Activated naive CD4-positive, alpha-beta T cell treated with Interleukin-2 at 50 U/mL for 16 hours (primary cell): ENCODE measurements at regions not wholly inside any gene's neighbourhood (a gene's known extent, or its start where the extent isn't known, plus 50 kb on each side); places are given as distances from the start of the nearest gene placed in this dataset.
A peak's percentile ranks its signal among the peaks of the same experiment; 100 is the strongest.
"Not testable (repeated sequence)": the region's sequence is repeated elsewhere in the genome, so short reads cannot be mapped to it uniquely, and the experiment has no call there.

Experiments
- DNase-seq: peaks from one replicate; pipeline ENCODE4 v3.0.0-alpha.2; 2020

DNA sequence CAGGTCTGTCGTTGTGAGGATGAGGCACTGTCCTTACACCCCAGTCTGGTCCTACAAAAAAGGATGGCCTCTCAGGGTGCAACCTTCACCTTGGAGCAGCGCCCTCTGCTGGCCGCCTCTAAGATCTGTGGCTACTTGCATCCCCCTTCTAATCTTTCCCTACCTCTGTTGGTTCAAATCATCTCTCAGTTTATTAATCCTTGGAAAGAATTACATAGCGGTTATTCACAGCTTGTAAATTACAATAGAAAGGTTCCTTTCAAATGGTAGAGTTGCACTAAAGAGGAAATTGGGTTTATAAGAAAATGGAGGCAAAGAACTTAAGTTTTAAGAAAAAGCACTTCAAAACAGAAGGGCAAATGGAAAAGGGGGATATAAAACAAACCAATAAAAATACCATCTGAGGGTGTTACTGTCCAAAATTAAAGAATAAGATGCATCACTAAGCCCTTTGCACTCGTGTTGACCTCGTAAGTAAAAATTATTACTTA, 102.0 kb upstream of the PLEKHM1 start:
- DNase-seq = peak; percentile 84

DNA sequence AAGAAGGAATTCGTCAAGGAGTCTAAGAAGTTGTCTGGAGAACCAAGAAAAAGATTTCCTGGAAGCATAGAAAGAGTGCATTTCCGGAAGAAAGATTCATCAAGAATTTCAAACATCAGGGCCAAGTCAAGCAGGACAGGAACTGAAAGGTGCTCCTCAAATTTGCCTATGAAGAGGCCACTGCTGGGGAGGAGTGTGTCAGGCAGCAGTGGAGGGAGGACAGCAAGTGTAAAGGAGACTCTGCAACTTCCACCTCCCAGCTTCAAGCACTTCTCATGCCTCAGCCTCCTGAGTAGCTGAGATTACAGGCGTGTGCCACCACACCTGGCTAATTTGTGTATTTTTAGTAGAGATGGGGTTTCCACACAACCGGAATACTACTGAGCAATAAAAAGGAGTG, 105.8 kb upstream of the PLEKHM1 start:
- DNase-seq = not testable (repeated sequence)

DNA sequence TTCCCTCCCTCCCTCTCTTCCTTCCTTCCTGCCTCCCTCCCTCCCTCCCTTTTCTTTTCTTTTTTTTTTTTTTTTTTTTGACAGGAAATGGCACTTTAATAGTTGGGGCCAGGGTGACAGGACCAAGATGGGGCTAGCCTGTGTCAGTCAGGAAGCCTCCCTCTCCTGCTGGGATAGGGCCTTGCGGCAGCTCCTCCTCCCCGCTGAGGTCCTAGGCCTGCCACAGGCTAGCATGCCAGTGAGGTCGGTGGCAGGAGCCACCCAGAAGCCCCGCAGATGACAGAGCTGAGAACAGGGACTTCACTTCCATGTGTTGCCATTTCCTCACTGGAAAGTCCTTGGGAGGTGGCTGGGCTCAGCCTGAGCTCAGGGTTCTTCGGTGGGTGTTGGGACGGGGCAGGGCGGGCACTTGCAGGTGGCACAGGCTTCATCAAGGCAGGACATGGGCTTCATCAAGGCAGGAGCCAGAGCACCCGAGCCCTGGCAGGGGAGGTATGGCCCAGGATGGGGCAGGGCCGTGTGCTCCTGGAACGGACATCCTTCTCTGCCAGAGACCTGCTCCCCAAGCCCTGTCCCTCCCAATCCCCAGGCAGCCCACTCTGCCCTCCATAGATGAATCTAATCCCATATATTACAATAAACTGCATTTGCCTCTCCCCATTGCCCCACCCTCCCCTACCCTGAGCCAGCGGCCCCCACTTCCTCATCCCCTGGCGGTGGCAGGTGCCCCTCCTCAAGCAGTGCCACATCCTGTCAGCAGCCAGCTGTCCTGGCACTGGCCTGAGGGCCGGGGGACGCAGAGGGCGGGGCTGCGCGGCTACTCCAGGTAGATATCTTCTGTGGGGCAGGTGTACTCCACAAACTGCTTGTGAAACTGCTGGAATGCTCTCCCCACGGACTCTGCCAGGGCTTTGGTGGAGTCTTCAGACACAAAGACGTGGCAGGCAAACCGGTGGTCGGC, 109.8 kb upstream of the PLEKHM1 start:
- not testable (repeated sequence) for DNase-seq

DNA sequence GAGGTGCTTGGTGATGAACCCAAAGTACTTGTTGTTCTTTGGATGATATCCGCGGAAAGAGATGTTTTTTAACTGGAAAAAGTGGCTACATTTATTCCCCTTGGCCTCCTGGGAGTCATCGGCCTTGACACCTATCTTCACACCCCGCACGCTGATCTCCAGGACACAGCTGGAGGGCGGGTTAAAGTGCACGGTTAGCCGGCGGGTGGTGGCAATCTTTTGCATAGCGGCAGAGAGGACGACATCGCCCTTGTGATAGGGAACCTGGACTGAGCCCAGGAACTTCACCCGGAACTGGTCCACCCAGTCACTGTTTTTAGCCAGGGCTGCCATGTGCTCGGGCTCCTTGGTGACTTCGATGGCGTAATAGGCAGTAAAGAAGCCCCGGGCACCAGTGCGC, 110.5 kb upstream of the PLEKHM1 start:
- DNase-seq = not testable (repeated sequence)

DNA sequence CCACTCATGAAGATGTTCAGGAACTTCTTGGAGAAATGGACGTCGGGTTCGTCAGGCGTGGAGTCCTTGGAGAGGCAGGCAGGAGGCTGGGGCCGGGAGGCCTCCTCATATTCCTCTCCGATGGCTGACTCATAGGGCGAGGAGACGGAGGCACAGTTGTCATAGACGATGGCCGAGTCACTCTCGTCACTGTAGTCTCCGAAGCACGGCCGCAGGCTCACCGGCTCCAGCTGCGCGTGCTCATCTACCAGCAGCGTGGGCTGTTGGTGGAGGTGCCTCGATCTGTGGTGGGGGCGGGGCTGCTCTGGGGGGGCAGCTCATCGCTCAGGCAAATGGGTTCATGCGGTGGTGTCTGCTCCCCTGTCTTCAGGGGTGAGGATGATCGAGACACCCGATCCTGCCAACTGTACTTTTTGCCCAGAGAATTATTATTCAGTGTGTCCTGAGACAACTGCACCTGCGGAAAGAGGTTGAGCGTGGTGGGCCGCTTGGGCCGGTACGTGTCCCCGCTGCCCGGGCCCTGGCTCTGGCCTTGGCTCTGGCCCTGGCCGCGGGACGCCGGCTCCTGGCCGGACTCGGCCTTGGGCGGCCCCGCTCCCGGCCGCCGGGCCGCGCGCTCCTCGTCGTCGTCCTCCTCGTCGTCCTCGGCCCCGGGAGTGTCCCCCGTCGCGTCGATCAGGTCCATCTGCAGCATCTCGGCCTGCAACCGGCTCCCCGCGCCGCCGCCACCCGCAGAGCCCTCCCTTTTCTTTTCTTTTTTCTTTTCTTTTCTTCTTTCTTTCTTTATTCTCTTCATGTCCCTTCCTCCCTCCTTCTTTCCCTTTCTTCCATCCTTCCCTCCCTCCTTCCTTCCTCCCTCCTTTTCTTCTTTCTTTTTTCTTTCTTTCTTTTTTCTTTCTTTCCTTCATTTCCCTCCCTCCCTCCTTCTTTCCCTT, 111.4 kb upstream of the PLEKHM1 start:
- not testable (repeated sequence) for DNase-seq

DNA sequence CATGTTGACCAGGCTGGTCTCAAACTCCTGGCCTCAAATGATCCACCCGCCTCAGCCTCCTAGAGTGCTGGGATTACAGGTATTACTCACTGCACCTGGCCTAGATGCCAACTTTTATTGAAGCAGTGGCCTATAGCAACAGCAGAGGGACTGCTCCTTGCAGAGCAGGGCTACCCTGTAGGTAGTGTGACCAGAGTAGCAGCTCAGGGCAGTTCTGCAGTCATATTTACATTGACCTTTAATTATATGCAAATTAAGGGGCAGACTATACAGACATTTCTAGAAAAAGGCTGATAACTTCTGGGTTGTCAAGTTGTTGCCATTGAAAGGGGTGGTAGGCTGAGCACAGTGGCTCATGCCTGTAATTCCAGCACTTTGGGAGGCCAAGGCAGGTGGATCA, 115.2 kb upstream of the PLEKHM1 start:
- not testable (repeated sequence) for DNase-seq

DNA sequence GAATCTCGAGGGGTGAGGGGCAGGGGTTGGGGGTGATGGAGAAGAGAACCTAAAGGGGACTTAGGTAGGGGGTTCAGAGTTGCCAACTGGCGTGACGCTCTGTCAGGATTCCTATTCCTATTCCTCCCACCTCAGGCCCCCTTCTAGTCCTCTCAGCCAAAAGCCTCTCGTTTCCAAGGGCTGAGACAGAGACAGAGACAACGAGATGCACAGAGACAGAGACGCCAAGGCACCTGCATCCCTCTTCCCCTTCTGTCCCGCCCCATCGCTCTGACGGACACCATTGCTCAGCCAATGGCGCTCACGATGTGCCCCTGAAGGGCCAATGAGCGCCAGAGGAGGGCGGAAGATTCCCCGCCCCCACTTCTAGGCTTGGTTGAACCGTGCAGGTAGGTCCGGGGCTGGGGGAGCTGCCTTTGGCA, 129.5 kb upstream of the PLEKHM1 start:
- peak; percentile 90 for DNase-seq

DNA sequence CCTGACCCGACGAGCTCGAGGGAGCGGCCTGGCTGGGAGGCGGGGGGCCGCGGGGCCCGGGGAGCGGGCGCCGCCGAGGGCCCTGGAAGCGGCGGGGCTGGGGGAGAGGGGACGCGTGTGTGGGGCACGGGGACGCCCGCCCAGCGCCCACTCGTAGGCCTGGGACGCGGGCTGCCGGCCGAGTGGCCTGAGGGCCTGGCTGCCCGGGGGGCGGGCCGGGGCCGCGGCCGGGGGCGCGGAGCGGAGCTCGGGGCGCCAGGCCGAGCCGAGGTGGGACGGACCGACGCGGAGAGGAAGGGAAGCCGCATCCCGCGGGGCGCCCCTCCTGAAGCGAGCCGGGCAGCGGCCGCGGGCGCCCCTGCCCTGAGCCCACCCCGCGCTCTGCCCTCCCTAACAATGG, 129.9 kb upstream of the PLEKHM1 start:
- DNase-seq = not testable (repeated sequence)

DNA sequence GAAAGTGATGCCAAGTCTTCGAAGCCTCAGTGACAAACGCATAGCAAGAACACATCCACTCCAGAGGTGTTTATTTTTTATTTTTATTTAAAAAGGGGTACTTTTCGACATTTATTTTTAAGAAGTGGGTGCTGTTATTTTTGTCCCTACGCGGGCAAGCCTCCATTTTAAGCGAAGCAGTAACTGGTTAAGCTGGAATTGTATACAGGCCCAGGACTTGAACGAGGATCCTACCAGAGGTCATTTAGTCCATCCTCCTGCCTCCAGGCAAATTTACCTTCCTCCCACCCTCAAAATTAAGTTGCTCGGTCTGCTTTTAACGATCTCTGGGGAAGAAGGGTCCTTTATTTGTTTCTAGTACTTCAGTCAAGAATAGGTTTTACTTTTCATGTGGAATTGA, 130.6 kb upstream of the PLEKHM1 start:
- DNase-seq = not testable (repeated sequence)

DNA sequence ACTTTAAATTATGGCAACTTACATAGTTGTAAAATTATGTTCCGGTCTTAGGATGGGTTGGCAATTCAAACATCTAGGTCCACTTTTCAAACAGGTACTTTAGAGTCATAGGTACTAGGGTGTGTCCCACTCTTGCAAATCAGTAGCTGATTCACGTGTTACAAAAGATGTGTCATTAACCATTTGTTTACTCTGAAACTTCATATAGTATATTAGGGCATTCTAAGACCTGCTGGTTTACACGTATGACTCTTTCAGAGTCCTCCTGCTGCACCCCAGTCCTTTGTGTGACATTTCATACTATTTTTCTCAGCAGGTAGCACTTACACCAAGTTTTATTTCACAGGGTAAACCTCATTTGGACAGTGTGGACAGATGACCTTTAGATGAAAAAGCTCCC, 131.8 kb upstream of the PLEKHM1 start:
- DNase-seq = not testable (repeated sequence)

DNA sequence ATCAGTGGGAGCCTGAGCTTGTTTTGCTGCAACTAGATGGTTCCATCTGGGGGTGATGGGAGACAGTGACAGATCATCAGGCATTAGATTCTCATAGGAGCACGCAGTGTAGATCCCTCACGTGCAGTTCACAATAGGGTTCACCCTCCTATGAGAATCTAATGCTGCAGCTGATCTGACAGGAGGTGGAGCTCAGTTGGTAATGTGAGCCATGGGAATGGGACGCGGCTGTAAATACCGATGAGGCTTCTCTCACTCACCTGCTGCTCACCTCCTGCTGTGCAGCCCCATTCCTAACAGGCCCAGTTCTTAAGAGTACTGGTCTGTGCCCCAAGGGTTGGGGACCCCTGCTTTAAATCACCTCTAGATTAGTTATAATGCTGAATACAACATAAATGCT, 137.5 kb upstream of the PLEKHM1 start:
- DNase-seq = no peak

DNA sequence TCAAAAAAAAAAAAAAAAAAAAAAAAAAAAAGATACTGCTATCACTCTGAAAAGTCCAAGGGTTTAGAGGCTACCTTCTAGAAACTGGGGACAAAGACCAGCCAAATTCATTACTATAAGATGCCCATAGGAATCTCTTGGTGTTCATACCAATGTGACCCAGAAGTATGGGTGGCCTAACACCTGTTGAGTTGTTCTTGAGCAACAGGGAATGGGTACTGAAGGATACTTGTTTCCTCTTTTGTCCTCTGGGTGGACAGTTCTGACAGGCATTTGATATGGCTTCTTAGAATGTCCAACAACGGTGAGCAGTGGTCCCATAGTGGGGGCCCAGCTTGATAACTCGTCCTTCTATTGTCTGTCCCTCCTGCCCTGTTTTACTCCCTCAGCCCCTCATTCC, 141.4 kb upstream of the PLEKHM1 start:
- no peak for DNase-seq

DNA sequence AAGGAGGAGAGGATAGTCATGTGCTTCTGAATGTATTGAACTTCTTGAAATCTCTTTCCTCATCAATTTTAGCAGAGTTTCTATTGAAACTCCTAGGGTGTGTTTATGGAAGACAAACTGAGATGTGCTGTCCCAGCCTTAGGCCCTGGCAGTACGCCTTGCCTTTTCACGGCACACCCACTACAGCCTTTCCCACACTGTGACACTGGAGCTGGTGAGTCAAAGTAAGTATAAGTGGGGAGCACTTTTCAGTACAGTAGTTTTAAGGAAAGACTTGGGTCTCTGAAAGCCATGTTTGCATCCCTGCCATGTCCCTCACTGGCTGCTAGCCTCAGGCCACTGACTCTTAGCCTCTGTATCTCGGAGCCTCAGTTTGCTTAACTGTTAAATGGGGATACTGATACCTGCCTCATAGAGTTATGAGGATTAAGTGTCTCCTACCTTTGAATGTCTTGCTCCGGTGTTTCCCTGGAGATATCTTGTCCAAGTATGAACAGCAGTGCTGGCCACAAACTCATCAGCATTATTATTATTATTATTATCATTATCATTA, 144.7 kb upstream of the CRHR1 start:
- DNase-seq = no peak

DNA sequence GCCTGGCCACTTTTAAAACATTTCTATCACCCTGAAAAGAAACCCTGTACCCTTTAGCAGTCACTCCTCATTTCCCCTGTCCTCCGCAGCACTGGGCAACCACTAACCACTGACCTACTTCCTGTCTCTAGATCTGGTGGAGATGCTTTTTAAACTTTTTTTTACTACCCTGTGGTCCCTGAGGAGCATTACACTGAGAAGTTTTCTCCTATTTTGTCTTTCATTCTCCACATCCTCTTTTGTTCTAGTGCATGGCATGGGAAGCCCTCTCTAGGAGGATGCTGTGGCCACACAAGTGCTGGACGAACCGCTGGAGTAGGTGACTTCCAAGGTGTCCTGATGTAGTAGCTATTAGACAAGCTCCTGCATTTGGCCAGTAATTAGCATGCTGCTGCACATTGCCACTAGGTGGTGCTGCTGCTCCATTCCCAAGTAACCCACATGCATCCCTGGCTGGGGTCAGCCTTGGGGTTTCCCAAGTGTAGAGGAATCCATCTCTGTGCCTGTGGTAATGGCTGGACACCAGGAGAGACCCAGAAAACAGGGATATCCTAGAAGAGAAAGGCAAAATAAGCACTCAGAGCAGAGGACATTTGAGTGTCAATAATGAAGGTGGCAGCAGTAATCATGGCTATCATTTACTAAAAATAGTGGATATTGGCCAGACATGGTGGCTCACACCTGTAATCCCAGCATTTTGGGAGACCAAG, 143.8 kb upstream of the CRHR1 start:
- peak; percentile 72 for DNase-seq

DNA sequence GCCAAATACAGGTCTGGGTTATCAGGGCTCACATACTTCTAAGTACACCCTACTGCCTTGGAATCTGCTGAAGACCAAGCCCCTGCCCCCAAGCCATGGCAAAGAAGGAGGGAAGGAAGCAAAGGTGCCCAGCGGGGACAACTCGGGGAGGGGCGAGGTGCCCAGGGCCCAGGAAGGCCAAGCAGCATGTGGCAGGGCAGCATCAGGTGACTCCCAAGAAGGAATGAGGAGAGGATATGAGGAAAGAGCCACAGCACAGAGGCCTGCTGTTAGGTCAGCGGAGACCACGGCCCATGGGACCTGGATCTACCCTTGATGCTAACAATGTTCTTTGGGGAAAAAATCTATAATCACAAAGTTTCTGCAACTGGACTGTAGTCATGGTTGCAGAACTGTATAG, 142.6 kb upstream of the CRHR1 start:
- no peak for DNase-seq

DNA sequence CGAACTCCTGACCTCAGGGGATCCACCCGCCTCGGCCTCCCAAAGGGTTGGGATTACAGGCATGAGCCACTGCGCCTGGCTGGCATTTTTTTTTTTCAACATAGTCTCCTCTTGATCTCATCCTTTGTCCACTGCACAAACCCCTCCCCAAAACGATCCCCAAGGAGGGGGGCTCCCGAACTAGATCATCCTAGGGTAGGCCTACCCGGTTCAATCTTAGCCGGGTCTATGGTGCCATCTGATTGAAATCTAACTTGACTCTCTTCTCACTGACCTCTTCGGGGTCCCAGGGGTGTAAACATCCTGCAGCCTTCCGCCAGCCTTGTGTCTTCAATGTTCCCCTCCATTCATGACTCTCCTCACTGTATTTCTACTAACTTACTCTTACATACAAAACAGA, 140.5 kb upstream of the CRHR1 start:
- no peak for DNase-seq

DNA sequence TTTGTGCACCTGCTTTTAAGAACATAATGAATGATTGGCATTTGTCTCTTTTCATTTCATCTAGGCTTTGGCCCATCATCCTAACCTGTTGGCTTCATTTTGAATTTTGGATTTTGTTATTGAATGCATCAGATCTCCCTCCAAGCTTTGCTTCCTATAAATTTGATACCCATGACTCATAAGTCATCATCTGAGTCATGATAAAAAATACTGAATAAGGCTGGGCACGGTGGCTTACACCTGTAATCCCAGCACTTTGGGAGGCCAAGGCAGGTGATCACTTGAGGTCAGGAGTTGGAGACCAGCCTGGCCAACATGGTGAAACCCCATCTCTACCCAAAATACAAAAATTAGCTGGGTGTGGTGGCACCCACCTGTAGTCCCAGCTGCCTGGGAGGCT, 139.5 kb upstream of the CRHR1 start:
- not testable (repeated sequence) for DNase-seq

DNA sequence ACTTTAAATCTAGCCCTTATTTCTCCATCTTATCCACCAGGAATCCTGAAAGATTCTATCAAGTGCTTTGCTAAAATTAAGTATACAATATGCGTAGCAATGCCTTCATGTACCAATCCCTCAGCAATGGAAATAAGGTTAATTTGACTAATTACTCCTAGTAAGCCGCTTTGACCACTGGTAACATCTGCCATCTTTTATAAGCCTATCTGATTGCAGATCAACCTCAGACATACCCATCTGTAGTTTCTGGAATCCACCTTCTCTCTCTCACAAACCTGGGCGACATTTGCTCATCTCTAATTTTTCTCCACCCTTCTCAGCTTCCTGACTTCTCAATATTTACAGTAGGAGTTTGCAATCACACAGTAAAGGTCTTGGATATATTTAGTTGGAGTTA, 138.8 kb upstream of the CRHR1 start:
- no peak for DNase-seq

DNA sequence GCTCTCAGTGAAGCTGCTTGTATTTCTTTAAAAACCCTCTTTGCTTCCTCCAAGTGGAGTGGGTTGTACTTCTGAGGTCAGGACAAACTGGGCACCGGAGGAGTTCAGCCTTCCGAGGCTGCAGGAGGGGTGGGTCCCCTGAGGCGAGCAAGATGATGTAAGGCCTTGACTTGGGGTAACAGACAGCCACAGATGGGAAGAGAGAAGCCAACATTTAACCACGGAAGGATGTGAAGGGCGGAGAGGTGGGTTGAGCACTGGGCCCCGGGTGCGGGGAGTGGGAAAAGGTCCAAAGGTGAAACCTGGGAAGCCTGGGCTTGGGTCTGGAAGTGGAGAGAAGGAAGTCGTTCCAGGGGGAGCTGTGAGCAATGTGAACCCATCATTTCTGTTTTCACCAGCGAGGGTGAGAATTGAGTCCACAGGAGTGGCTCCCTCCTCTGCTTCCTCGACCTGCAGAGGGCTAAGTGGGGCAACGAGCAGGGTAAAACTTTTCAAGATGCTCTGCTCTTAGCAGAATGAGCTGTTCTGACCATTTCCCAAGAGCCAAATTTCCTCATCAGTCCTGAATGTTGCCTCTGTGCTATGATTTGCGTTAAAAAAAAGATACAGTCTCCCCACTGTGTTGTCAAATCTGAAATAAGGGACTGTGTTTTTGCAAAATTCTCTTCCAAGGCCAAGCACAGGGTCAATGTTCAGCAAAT, 137.7 kb upstream of the CRHR1 start:
- DNase-seq = no peak

DNA sequence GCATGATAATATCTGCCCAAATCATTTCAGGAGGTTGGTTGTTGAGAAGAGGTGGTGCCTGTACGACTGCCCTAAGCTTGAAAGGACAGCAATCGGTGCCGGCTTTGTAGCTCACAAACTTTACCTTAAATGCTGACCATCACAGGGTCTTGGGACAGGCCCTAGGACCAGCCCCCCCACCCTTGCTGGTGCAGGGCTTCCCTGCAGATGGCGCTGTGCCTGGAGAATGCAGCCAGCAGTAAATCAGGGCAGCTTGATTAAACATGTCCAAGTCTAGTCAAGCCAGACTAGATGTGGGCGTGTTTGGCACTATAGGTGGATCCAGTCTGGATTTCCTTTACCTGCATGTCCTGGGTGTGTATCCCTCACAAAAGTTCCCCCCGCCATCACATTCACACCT, 135.5 kb upstream of the CRHR1 start:
- DNase-seq = no peak

DNA sequence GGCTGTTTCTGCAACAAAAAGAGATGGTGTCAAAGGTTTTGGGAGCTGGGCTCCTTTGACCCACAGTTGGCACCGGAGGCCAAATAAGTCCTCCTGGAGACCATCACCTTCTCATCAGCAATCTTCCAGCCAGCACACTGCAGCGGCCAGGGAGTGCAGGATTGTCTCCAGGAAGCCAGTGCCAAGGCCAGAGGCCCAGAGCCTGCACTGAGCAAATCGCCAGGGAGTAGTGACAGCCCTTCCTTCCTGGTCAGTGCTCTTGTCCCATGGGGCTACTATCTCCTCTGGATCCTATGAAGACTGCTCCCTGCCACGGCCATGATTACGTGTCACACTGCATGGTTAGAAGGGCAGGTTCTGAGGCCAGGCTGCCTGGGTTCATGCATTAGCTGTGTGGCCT, 134.3 kb upstream of the CRHR1 start:
- no peak for DNase-seq

DNA sequence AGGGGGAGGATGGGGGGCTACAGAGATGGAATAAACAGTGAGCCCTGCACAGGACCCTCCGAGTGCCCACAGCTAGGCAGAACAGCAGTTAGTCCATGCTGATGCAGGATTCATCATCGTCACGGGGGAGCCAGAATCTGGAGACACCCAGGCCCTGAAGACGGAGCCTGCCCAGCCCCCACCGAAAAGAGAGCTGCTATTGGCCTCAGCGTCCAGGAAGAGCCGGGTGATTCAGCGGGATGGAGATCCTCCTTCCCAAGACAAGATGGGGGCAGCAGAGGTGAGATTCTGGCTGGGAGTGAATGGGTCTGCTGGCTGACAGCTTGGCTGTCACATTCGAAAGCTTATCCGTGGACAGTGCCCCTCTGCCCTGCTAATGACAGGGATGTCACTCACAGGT, 133.6 kb upstream of the CRHR1 start:
- DNase-seq = no peak
